K562 (cell line): ENCODE measurements at regions not wholly inside any gene's neighbourhood (a gene's known extent, or its start where the extent isn't known, plus 50 kb on each side); places are given as distances from the start of the nearest gene placed in this dataset.

Source experiments
- CREB1 ChIP-seq, 2 experiments: sonication (generic) in 1 of 2; formaldehyde crosslinking in 1 of 2; IDR thresholded peaks; 2 replicates each; pipeline versions ENCODE4 v1.6.1 to v1.8.0; 2012 to 2022; ENCODE audit warnings: inconsistent platforms in 1 of 2, mild to moderate bottlenecking in 1 of 2, missing genetic modification reagents in 1 of 2, moderate library complexity in 1 of 2
- CTCF ChIP-seq, 3 experiments: IDR thresholded peaks in 2 of 3; conservative IDR thresholded peaks in 1 of 3; 2 replicates each; pipeline ENCODE4 v1.5.1; 2011 to 2012; ENCODE audit warnings: low read length in 3 of 3, mild to moderate bottlenecking in 3 of 3, control low read depth in 2 of 3, improper control_type of control experiment in 1 of 3, inconsistent platforms in 1 of 3, low read depth in 1 of 3, mixed read lengths in 1 of 3, moderate library complexity in 1 of 3; ENCODE audit not compliant: insufficient read depth in 2 of 3
- EZH2 ChIP-seq: IDR thresholded peaks from 2 replicates; pipeline ENCODE4 v1.6.1; 2012; ENCODE audit warnings: low read depth, mild to moderate bottlenecking, inconsistent platforms, low read length, borderline replicate concordance
- HDAC2 ChIP-seq: fragments of 450-650 bp; IDR thresholded peaks from 2 replicates; pipeline ENCODE4 v1.6.1; 2016; ENCODE audit warnings: mild to moderate bottlenecking
- HNRNPL ChIP-seq: fragments of 200-400 bp; formaldehyde crosslinking; IDR thresholded peaks from 2 replicates; pipeline ENCODE4 v1.6.1; 2017; ENCODE audit warnings: low read depth, mild to moderate bottlenecking, low read length
- MXI1 ChIP-seq: IDR thresholded peaks from 2 replicates; pipeline ENCODE4 v1.6.1; 2011; ENCODE audit warnings: low read depth, mild to moderate bottlenecking, improper control_type of control experiment, low read length
- POU5F1 ChIP-seq: fragments of 150-350 bp; IDR thresholded peaks from 2 replicates; pipeline ENCODE4 v1.6.1; 2014; ENCODE audit warnings: borderline replicate concordance, low read length, low read depth, mild to moderate bottlenecking; ENCODE audit not compliant: partially characterized antibody
- RAD51 ChIP-seq: fragments of 450-650 bp; IDR thresholded peaks from 2 replicates; pipeline ENCODE4 v1.7.1; 2016; ENCODE audit warnings: low read depth, mild to moderate bottlenecking, borderline replicate concordance
- SMC3 ChIP-seq: conservative IDR thresholded peaks from 2 replicates; pipeline ENCODE4 v1.6.1; 2011; ENCODE audit warnings: low read depth, low read length, improper control_type of control experiment; ENCODE audit not compliant: insufficient read depth
- TGIF2 ChIP-seq: sonication (generic); formaldehyde crosslinking; IDR thresholded peaks from 2 replicates; pipeline ENCODE4 v1.8.1; 2022; ENCODE audit warnings: mild to moderate bottlenecking, missing genetic modification reagents, moderate library complexity
- TF ChIP-seq, protein P1 (sequence below): sonication (generic); formaldehyde crosslinking; IDR thresholded peaks from 2 replicates; pipeline ENCODE4 v1.8.1; 2022; ENCODE audit warnings: missing genetic modification reagents

DNA sequence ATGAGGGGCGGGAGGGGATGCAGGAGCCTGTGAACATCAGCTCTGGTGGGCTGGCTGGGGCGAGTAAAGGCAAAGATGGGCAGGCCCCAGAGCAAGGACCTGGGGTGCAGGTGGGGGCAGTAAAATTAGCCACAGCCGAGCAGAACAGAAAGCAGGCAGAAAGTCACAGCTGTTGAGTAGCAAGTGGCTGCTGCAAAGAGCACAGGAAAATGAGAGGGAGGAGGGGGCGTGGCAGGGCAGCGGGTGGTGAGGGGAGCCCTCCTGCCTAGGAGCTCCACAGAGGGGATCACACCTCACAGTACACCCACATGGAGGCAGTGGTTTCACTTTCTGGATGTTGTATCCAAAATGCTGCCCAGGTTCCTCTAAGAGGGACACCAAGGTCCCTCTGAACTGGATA, 79.6 kb downstream of the LBH start:
- TF ChIP-seq RAD51 (no peak), MXI1 (no peak), CTCF (IDR thresholded peaks at IDR 0.05 in 2 of 3, conservative IDR thresholded peaks at IDR 0.05 in 1 of 3; ENCODE audit: insufficient read depth in 2 of 3, low read depth in 1 of 3, low read length in 3 of 3) (no peak), SMC3 (no peak), POU5F1 (no peak), HNRNPL (no peak), HDAC2 (no peak), TGIF2 (CRISPR knock-in tag) (no peak), CREB1 (IDR thresholded peaks at IDR 0.05) (no peak), CREB1 (CRISPR knock-in tag; IDR thresholded peaks at IDR 0.05) (no peak), EZH2 (no peak)
- TF ChIP-seq, protein P1, sequence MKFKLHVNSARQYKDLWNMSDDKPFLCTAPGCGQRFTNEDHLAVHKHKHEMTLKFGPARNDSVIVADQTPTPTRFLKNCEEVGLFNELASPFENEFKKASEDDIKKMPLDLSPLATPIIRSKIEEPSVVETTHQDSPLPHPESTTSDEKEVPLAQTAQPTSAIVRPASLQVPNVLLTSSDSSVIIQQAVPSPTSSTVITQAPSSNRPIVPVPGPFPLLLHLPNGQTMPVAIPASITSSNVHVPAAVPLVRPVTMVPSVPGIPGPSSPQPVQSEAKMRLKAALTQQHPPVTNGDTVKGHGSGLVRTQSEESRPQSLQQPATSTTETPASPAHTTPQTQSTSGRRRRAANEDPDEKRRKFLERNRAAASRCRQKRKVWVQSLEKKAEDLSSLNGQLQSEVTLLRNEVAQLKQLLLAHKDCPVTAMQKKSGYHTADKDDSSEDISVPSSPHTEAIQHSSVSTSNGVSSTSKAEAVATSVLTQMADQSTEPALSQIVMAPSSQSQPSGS, result no peak
